ENCODE measurements at regions not wholly inside any gene's neighbourhood (a gene's known extent, or its start where the extent isn't known, plus 50 kb on each side); places are given as distances from the start of the nearest gene placed in this dataset.

DNA sequence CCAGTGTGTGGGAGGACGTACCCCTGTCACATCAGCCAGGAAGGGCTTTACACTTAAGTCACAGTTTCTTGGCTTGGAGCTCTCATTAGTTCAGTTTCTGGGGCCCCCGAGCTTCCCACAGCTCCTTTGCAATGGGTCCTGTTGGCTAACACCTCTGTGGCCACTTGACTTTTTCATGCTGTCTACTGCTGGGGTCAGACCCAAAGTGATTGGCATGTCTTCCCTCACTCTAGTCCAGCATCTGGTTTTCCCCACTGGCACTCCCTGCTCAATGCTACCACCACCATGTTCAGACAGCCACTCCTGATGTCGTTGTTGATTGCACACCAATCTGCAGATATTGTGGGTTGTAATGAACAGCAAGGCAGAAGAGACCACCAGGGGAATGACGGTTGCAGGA, 379.0 kb downstream of the FOXO1 start:
- Histone ChIP-seq H3K4me1 (ENCODE audit: control insufficient read depth, insufficient read depth, low read length) (no peaks in the 10 kb centered on the region), H3K9me3 (ENCODE audit: control insufficient read depth in 2 of 2, low read length in 2 of 2) (no peaks in the 10 kb centered on the region), H3K27ac (ENCODE audit: low read length) (no peak overlapping the region), H3K36me3 (ENCODE audit: control insufficient read depth in 2 of 2, insufficient read depth in 2 of 2, low read length in 2 of 2) (no peaks in the 10 kb centered on the region), H3K27me3 (ENCODE audit: control insufficient read depth in 1 of 2, insufficient read depth in 2 of 2, low read length in 2 of 2) (no peaks in the 10 kb centered on the region), H3K9ac (ENCODE audit: low read length in 2 of 2) (no peak overlapping the region), H3K4me3 (ENCODE audit: low read length in 2 of 2) (no peak overlapping the region)

DNA sequence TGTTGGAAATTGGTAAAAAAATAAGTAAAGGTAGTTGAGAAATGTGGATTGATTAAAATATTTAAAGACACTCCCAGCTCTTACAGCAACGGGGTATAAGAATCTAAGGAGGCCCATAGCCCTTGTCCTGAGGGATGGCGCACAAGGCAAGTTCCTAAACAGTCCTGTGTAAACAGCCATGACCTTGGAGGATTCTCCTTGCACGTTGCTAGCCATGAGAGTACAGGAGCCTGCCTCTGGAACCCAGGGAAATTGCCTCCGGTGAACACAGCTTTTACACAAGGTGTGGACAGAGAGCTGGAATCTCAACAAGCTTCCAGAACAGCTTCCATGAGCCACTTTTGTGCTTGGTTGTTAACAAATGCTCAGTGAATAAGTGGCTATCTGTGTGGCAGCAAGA, 378.2 kb downstream of the FOXO1 start:
- no peak overlapping the region for H3K9ac ChIP-seq (ENCODE audit: low read length in 2 of 2)
- H3K9me3 ChIP-seq (ENCODE audit: control insufficient read depth in 2 of 2, low read length in 2 of 2): no peaks in the 10 kb centered on the region
- no peaks in the 10 kb centered on the region for H3K4me1 ChIP-seq (ENCODE audit: control insufficient read depth, insufficient read depth, low read length)
- H3K27ac ChIP-seq (ENCODE audit: low read length): no peak overlapping the region
- H3K4me3 ChIP-seq (ENCODE audit: low read length in 2 of 2): no peak overlapping the region
- no peaks in the 10 kb centered on the region for H3K27me3 ChIP-seq (ENCODE audit: control insufficient read depth in 1 of 2, insufficient read depth in 2 of 2, low read length in 2 of 2)
- no peaks in the 10 kb centered on the region for H3K36me3 ChIP-seq (ENCODE audit: control insufficient read depth in 2 of 2, insufficient read depth in 2 of 2, low read length in 2 of 2)

DNA sequence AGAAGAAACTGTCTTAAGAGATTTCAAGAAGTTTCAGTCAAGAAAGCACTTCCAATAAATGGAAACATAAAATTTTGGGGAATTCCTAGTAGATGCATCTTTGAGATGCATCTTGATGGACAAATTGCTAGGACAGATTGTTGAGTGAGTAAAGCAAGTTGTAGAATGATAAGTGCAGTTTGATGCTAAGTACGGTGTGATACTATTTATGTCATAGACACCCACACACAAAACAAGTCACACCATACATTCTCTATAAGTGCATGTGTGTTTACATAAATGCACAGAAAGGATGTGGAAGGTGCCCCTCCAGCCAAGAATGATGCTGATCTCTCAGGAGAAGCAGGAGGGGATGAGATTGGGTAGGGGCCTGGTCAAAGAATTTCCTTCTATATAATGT, 375.7 kb downstream of the FOXO1 start:
- no peaks in the 10 kb centered on the region for H3K4me1 ChIP-seq (ENCODE audit: control insufficient read depth, insufficient read depth, low read length)
- H3K9ac ChIP-seq (ENCODE audit: low read length in 2 of 2): no peak overlapping the region
- H3K4me3 ChIP-seq (ENCODE audit: low read length in 2 of 2): no peak overlapping the region
- H3K9me3 ChIP-seq (ENCODE audit: control insufficient read depth in 2 of 2, low read length in 2 of 2): no peaks in the 10 kb centered on the region
- no peak overlapping the region for H3K27ac ChIP-seq (ENCODE audit: low read length)
- no peaks in the 10 kb centered on the region for H3K27me3 ChIP-seq (ENCODE audit: control insufficient read depth in 1 of 2, insufficient read depth in 2 of 2, low read length in 2 of 2)
- H3K36me3 ChIP-seq (ENCODE audit: control insufficient read depth in 2 of 2, insufficient read depth in 2 of 2, low read length in 2 of 2): no peaks in the 10 kb centered on the region

DNA sequence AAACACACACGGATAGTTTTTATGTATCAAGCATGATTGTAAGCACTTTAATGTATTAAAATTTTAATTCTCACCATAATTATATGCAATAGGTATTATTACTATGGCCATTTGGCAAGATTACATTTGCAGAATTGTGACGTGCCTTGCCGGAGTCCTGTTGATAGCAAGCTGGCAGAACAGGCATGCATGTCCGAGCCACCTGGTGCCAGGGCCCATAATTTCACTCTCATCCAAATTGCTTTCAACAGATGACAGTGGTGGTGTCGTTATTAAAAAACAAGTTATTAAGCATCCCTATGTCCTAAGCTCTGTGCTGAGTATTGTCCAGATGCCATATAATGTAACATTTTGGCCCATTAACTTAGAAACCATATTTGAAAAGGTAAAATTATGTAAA, 374.3 kb downstream of the FOXO1 start:
- H3K27me3 ChIP-seq (ENCODE audit: control insufficient read depth in 1 of 2, insufficient read depth in 2 of 2, low read length in 2 of 2): no peaks in the 10 kb centered on the region
- H3K4me1 ChIP-seq (ENCODE audit: control insufficient read depth, insufficient read depth, low read length): no peaks in the 10 kb centered on the region
- no peak overlapping the region for H3K4me3 ChIP-seq (ENCODE audit: low read length in 2 of 2)
- no peak overlapping the region for H3K9ac ChIP-seq (ENCODE audit: low read length in 2 of 2)
- H3K9me3 ChIP-seq (ENCODE audit: control insufficient read depth in 2 of 2, low read length in 2 of 2): peaks cover 0 to 5% of the 10 kb centered on the region in 2 donors
- H3K27ac ChIP-seq (ENCODE audit: low read length): no peak overlapping the region
- no peaks in the 10 kb centered on the region for H3K36me3 ChIP-seq (ENCODE audit: control insufficient read depth in 2 of 2, insufficient read depth in 2 of 2, low read length in 2 of 2)

DNA sequence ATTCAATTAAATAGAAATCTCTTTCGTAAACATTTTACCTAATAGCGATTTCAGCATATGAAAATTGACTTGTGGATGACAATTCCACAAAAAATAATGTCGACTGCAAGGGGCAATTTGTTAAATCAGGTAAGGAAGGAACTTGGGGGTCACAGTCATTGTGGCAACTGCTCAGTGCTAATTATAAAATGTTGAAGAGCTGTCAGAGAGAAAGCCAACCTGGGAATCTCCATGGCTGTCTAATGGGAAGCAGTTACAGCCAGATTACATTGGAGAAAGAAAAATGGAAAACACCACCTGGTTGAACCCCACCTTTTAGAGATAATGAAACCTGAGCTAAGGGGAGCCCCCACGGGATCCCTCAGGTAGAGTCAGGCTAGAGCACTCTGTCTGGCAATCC, 373.9 kb downstream of the FOXO1 start:
- no peaks in the 10 kb centered on the region for H3K36me3 ChIP-seq (ENCODE audit: control insufficient read depth in 2 of 2, insufficient read depth in 2 of 2, low read length in 2 of 2)
- no peak overlapping the region for H3K9ac ChIP-seq (ENCODE audit: low read length in 2 of 2)
- no peak overlapping the region for H3K4me3 ChIP-seq (ENCODE audit: low read length in 2 of 2)
- H3K27me3 ChIP-seq (ENCODE audit: control insufficient read depth in 1 of 2, insufficient read depth in 2 of 2, low read length in 2 of 2): no peaks in the 10 kb centered on the region
- H3K27ac ChIP-seq (ENCODE audit: low read length): no peak overlapping the region
- peaks cover 0 to 5% of the 10 kb centered on the region in 2 donors for H3K9me3 ChIP-seq (ENCODE audit: control insufficient read depth in 2 of 2, low read length in 2 of 2)
- no peaks in the 10 kb centered on the region for H3K4me1 ChIP-seq (ENCODE audit: control insufficient read depth, insufficient read depth, low read length)

DNA sequence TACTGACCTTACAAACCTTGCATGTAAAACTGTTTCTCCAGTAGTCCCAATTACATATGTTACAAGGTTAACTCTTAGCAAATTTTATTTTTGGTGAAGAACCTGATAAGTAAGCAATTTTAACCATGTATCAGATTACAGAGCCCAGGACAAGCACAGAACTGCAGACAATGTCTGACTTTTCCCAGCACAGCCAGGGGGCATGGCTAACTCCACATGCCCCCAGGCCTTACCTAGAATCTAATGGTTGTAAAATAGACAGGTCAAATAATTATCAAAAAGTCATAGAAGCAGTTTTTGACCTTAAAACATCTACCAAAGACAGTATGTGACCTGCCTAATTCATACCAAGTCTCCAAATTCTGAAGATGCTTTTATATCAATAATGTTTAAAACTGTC, 364.1 kb downstream of the FOXO1 start:
- Histone ChIP-seq H3K4me1 (ENCODE audit: control insufficient read depth, insufficient read depth, low read length) (no peaks in the 10 kb centered on the region), H3K9ac (ENCODE audit: low read length in 2 of 2) (no peak overlapping the region), H3K27me3 (ENCODE audit: control insufficient read depth in 1 of 2, insufficient read depth in 2 of 2, low read length in 2 of 2) (no peaks in the 10 kb centered on the region), H3K4me3 (ENCODE audit: low read length in 2 of 2) (no peak overlapping the region), H3K27ac (ENCODE audit: low read length) (no peak overlapping the region), H3K9me3 (ENCODE audit: control insufficient read depth in 2 of 2, low read length in 2 of 2) (peaks cover 2 to 7% of the 10 kb centered on the region in 2 donors), H3K36me3 (ENCODE audit: control insufficient read depth in 2 of 2, insufficient read depth in 2 of 2, low read length in 2 of 2) (no peaks in the 10 kb centered on the region)

DNA sequence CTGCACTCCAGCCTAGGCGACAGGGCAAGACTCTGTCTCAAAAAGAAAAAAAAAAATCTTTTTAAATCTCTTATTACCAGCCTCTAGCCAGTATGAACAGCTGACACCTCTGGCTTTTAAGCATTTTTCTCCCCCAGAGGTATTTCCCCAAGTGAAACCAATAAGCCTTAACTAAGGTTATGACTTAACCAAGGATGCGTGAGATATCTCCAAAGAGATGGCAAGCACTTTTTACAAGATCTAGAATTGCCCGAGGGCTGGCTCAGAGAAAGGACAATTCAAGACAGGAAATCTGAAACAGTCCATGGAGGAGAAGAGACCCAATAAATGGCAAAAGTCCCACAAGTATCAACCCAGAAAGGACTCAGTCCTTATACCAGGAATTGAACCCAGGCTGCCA, 362.1 kb downstream of the FOXO1 start:
- Histone ChIP-seq H3K27ac (ENCODE audit: low read length) (no peak overlapping the region), H3K4me3 (ENCODE audit: low read length in 2 of 2) (no peak overlapping the region), H3K27me3 (ENCODE audit: control insufficient read depth in 1 of 2, insufficient read depth in 2 of 2, low read length in 2 of 2) (no peaks in the 10 kb centered on the region), H3K4me1 (ENCODE audit: control insufficient read depth, insufficient read depth, low read length) (no peaks in the 10 kb centered on the region), H3K9ac (ENCODE audit: low read length in 2 of 2) (no peak overlapping the region), H3K36me3 (ENCODE audit: control insufficient read depth in 2 of 2, insufficient read depth in 2 of 2, low read length in 2 of 2) (no peaks in the 10 kb centered on the region), H3K9me3 (ENCODE audit: control insufficient read depth in 2 of 2, low read length in 2 of 2) (peaks cover 2 to 7% of the 10 kb centered on the region in 2 donors)

DNA sequence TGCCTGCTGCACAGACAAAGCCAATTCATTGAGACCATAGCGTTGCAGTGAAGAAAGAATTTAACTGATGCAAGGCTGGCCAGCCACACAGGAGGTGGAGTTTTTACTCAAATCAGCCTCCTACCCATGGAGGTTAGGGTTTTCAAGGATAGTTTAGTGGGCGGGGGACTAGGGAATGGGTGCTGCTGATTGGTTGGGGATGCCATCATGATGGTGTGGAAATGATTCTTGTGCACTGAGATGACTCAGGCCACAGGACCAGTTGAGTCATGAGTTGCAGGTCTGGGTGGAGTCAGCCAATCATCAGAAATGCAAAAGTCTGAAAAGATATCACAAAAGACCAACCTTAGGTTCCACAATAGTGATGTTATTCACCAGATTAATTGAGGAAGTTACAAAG, 359.6 kb downstream of the FOXO1 start:
- H3K27me3 ChIP-seq (ENCODE audit: control insufficient read depth in 1 of 2, insufficient read depth in 2 of 2, low read length in 2 of 2): no peaks in the 10 kb centered on the region
- H3K9ac ChIP-seq (ENCODE audit: low read length in 2 of 2): no peak overlapping the region
- H3K4me1 ChIP-seq (ENCODE audit: control insufficient read depth, insufficient read depth, low read length): no peaks in the 10 kb centered on the region
- H3K27ac ChIP-seq (ENCODE audit: low read length): no peak overlapping the region
- H3K9me3 ChIP-seq (ENCODE audit: control insufficient read depth in 2 of 2, low read length in 2 of 2): peaks cover 2 to 7% of the 10 kb centered on the region in 2 donors
- no peaks in the 10 kb centered on the region for H3K36me3 ChIP-seq (ENCODE audit: control insufficient read depth in 2 of 2, insufficient read depth in 2 of 2, low read length in 2 of 2)
- H3K4me3 ChIP-seq (ENCODE audit: low read length in 2 of 2): no peak overlapping the region

DNA sequence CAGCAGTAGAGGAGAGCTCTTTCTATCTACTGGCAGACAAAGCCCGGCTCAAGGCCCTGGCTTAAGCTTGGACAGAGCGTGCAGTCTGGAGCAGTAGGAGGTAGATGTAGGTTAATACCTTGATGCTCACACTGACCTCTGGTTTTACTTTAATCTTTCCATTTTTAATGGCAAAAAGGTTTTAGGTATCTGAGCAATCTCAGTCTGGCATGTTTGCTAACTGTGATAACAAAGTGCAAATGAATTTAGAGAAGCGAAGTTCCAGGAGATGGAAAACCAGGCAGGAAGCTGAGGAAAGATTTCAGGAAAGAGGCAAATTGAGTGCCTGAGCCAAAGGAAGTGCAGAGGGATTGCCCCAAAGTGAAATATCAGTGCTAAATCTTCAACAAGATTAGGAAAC, 356.6 kb downstream of the FOXO1 start:
- no peaks in the 10 kb centered on the region for H3K27me3 ChIP-seq (ENCODE audit: control insufficient read depth in 1 of 2, insufficient read depth in 2 of 2, low read length in 2 of 2)
- H3K9me3 ChIP-seq (ENCODE audit: control insufficient read depth in 2 of 2, low read length in 2 of 2): peaks cover 0 to 7% of the 10 kb centered on the region in 2 donors
- no peak overlapping the region for H3K9ac ChIP-seq (ENCODE audit: low read length in 2 of 2)
- H3K36me3 ChIP-seq (ENCODE audit: control insufficient read depth in 2 of 2, insufficient read depth in 2 of 2, low read length in 2 of 2): no peaks in the 10 kb centered on the region
- H3K27ac ChIP-seq (ENCODE audit: low read length): no peak overlapping the region
- no peak overlapping the region for H3K4me3 ChIP-seq (ENCODE audit: low read length in 2 of 2)
- no peaks in the 10 kb centered on the region for H3K4me1 ChIP-seq (ENCODE audit: control insufficient read depth, insufficient read depth, low read length)

DNA sequence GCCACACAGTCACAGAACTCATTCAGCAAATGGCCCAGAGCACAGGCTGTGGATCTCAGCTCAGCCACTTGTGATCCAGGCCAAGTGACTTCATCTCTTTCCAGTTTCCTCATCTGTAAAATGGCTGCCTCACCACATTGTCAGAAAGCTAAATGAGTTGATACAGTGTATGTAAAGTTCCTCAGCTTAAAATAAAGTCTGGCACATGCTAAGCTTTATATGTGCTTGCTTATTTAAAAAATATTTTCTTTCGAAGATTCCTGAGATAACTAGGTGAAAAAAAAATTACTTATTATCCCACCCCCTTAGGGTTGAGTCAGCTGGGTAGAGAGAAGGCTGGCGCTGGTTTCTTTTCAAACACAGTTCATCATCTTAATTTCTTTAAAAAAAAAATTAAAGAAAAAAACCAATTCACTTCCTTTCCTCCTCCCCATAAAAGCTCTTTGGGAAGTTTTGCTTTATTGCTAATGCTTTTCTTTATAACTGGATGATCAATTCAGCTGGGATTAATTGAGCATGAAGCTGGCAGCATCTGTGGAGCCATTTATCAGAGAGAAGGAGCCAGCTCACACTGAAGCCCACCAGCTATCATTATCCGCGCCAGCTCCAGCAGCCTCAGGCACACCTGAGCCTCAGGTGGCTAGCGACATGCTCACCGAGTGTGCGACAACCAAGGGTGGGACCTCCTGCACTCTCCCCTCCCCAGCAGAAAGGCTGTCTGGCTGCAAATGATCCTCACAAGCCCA, 354.9 kb downstream of the FOXO1 start:
- no peaks in the 10 kb centered on the region for H3K4me1 ChIP-seq (ENCODE audit: control insufficient read depth, insufficient read depth, low read length)
- H3K36me3 ChIP-seq (ENCODE audit: control insufficient read depth in 2 of 2, insufficient read depth in 2 of 2, low read length in 2 of 2): no peaks in the 10 kb centered on the region
- H3K27me3 ChIP-seq (ENCODE audit: control insufficient read depth in 1 of 2, insufficient read depth in 2 of 2, low read length in 2 of 2): no peaks in the 10 kb centered on the region
- H3K4me3 ChIP-seq (ENCODE audit: low read length in 2 of 2): no peak overlapping the region
- H3K9ac ChIP-seq (ENCODE audit: low read length in 2 of 2): no peak overlapping the region
- H3K27ac ChIP-seq (ENCODE audit: low read length): no peak overlapping the region
- peaks cover 0 to 5% of the 10 kb centered on the region in 2 donors for H3K9me3 ChIP-seq (ENCODE audit: control insufficient read depth in 2 of 2, low read length in 2 of 2)

DNA sequence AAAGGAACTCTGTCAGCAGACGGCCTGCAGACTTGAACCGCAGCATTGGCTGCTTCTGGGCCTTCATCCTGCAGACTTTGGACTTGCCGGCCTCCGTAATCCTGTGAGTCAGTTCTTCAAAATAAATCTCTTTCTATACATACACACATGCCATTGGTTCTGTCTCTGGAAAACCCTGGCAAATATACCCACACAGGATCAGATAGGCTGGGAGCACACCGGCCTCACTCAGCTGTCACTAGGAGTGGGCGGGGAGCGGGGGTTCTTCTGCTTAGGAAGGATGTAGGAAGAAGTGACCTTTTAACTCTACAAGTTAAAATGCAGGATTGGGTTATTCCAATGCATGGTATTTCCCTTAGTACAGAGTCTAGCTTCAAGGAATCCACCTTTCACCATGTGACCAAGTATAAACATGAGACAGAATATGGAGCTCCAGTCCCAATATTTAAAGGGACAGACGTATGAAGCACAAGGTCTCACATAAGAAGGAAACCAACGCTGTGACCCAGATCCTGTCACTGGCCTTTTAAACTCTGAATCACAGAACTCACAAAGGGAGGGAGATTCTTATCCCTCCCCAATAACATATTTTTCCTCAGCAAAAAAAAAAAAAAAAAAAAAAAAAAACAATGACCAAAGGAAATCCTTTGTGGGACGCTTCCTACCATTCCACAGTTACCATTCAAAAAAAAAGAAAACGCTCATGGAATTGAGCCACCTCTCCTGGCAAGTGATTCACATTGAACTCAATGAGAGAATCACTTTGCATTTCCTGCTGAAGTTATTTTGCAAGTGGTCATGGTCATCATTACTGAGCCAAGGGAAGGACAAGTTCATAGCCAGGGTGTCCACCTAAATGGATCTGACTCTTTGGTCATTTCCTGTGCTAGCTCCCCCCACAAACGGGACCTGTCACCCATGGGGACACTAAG, 352.9 kb downstream of the FOXO1 start:
- H3K9me3 ChIP-seq (ENCODE audit: control insufficient read depth in 2 of 2, low read length in 2 of 2): no peaks in the 10 kb centered on the region
- H3K27me3 ChIP-seq (ENCODE audit: control insufficient read depth in 1 of 2, insufficient read depth in 2 of 2, low read length in 2 of 2): no peaks in the 10 kb centered on the region
- H3K27ac ChIP-seq (ENCODE audit: low read length): no peak overlapping the region
- no peak overlapping the region for H3K9ac ChIP-seq (ENCODE audit: low read length in 2 of 2)
- no peaks in the 10 kb centered on the region for H3K36me3 ChIP-seq (ENCODE audit: control insufficient read depth in 2 of 2, insufficient read depth in 2 of 2, low read length in 2 of 2)
- H3K4me1 ChIP-seq (ENCODE audit: control insufficient read depth, insufficient read depth, low read length): no peaks in the 10 kb centered on the region
- no peak overlapping the region for H3K4me3 ChIP-seq (ENCODE audit: low read length in 2 of 2)
